ENCODE measurements at regions not wholly inside any gene's neighbourhood (a gene's known extent, or its start where the extent isn't known, plus 50 kb on each side); places are given as distances from the start of the nearest gene placed in this dataset.

DNA sequence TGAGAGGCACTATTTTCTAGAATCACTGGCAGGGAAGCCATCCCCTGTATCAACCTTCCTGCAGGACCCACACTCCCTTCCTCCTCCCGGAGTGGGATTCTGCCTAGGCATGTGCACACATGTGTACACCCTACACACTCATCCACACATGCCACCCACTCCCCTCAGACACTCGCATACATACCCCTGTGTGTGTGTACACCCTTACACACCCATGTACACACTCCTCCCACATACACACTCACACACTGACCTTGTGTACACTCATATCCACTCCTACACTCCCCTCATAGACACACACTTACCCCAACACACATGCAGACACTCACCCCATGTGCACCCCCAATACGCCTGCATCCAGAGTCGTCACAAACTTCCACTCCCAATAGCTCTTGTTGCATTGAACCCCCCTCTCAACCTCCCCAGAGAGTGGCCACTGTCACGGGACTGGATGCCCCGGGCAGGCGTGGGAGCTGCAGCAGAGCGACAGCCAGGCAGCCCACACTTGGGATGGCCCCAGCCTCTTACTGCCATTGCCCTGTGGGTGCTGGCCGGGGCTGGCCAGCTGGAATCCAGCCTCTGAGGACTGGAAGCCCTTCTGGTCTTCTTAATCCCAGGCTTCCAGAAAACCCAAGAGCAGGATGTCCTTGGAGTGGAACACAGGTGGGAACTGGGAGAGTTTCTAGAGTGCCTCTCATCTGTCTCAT lies 251.0 kb downstream of the LOXHD1 start:
- no peak for TF ChIP-seq ELF4 (IDR thresholded peaks at IDR 0.05)
- no peak for TF ChIP-seq ARNT (IDR thresholded peaks at IDR 0.05)
- TF ChIP-seq L3MBTL2 (conservative IDR thresholded peaks at IDR 0.05): no peak
- TF ChIP-seq FOXM1 (IDR thresholded peaks at IDR 0.05; ENCODE audit: borderline replicate concordance): no peak
- TF ChIP-seq FOXK2 (IDR thresholded peaks at IDR 0.05): no peak
